ENCODE measurements at regions not wholly inside any gene's neighbourhood (a gene's known extent, or its start where the extent isn't known, plus 50 kb on each side); places are given as distances from the start of the nearest gene placed in this dataset.

GRCh38 chr6:95357380-95358020 lies 219.8 kb upstream of the MANEA start:
- WGBS, 2 donors: 81 to 86% methylated on average over 4 of the region's 4 CpGs

GRCh38 chr6:95364016-95364604 lies 213.2 kb upstream of the MANEA start:
- intact Hi-C loops (cut with DNase I; ENCODE audit: low total_unique reads): no loop called here
- Histone ChIP-seq H3K4me1 (no peaks in the 10 kb centered on the region), H3K27ac (no peak overlapping the region), H3K27me3 (no peaks in the 10 kb centered on the region), H3K36me3 (ENCODE audit: low read depth, missing control alignments) (no peaks in the 10 kb centered on the region), H3K9me3 (no peaks in the 10 kb centered on the region), H3K4me3 (no peak overlapping the region)
- peak in 1 of 3 experiments; percentile 38 for TF ChIP-seq CTCF (IDR thresholded peaks at IDR 0.05)
- no peak for TF ChIP-seq POLR2A (IDR thresholded peaks at IDR 0.05)
- no peak for DNase-seq
- 77 to 81% methylated on average over 4 of the region's 4 CpGs for WGBS, 2 donors

More at GRCh38 chr6:95357380-95358020, 219.8 kb upstream of the MANEA start:
- Histone ChIP-seq H3K4me1 (no peaks in the 10 kb centered on the region), H3K9me3 (no peaks in the 10 kb centered on the region), H3K27me3 (no peaks in the 10 kb centered on the region), H3K4me3 (no peak overlapping the region), H3K36me3 (ENCODE audit: low read depth, missing control alignments) (no peaks in the 10 kb centered on the region), H3K27ac (no peak overlapping the region)
- DNase-seq: no peak
- TF ChIP-seq POLR2A (IDR thresholded peaks at IDR 0.05) (no peak), CTCF (IDR thresholded peaks at IDR 0.05) (no peak)
- intact Hi-C loops (cut with DNase I; ENCODE audit: low total_unique reads): no loop called here

- TF ChIP-seq CTCF (IDR thresholded peaks at IDR 0.05) (no peak), POLR2A (IDR thresholded peaks at IDR 0.05) (no peak)
- H3K9me3 ChIP-seq: no peaks in the 10 kb centered on the region
- H3K36me3 ChIP-seq (ENCODE audit: low read depth, missing control alignments): no peaks in the 10 kb centered on the region
- H3K4me3 ChIP-seq: no peak overlapping the region
- no peaks in the 10 kb centered on the region for H3K4me1 ChIP-seq
- no peak overlapping the region for H3K27ac ChIP-seq
- DNase-seq: no peak
- WGBS, 2 donors: 49 to 86% methylated on average over 2 of the region's 2 CpGs
- no peaks in the 10 kb centered on the region for H3K27me3 ChIP-seq
- intact Hi-C loops (cut with DNase I; ENCODE audit: low total_unique reads): no loop called here
Observed at GRCh38 chr6:95365454-95365853, 211.9 kb upstream of the MANEA start.

GRCh38 chr6:95366414-95366813 lies 210.9 kb upstream of the MANEA start:
- TF ChIP-seq POLR2A (IDR thresholded peaks at IDR 0.05) (no peak), CTCF (IDR thresholded peaks at IDR 0.05) (no peak)
- no peak overlapping the region for H3K4me3 ChIP-seq
- intact Hi-C loops (cut with DNase I; ENCODE audit: low total_unique reads): no loop called here
- H3K4me1 ChIP-seq: no peaks in the 10 kb centered on the region
- H3K9me3 ChIP-seq: no peaks in the 10 kb centered on the region
- no peaks in the 10 kb centered on the region for H3K36me3 ChIP-seq (ENCODE audit: low read depth, missing control alignments)
- no peak overlapping the region for H3K27ac ChIP-seq
- no peak for DNase-seq
- 67 to 79% methylated on average over 4 of the region's 4 CpGs for WGBS, 2 donors
- H3K27me3 ChIP-seq: no peaks in the 10 kb centered on the region

GRCh38 chr6:95383878-95384277 lies 193.5 kb upstream of the MANEA start:
- intact Hi-C loops (cut with DNase I; ENCODE audit: low total_unique reads): no loop called here

More at GRCh38 chr6:95383878-95384277, 193.5 kb upstream of the MANEA start:
- Histone ChIP-seq H3K27me3 (no peaks in the 10 kb centered on the region), H3K36me3 (ENCODE audit: low read depth, missing control alignments) (no peaks in the 10 kb centered on the region), H3K4me1 (no peaks in the 10 kb centered on the region), H3K4me3 (no peak overlapping the region), H3K9me3 (no peaks in the 10 kb centered on the region), H3K27ac (no peak overlapping the region)
- 100% methylated on average over 2 of the region's 2 CpGs; no CpG with 5 or more reads in 1 of the 2 donors for WGBS, 2 donors
- no peak for DNase-seq
- TF ChIP-seq CTCF (IDR thresholded peaks at IDR 0.05) (no peak), POLR2A (IDR thresholded peaks at IDR 0.05) (no peak)

Measured in testis (tissue), 2 donors.